C4-2B (cell line): ENCODE measurements at regions not wholly inside any gene's neighbourhood (a gene's known extent, or its start where the extent isn't known, plus 50 kb on each side); places are given as distances from the start of the nearest gene placed in this dataset.

ENCODE experiments used
- CTCF ChIP-seq: fragments of 450-650 bp; conservative IDR thresholded peaks from 2 replicates; pipeline ENCODE4 v1.5.1; 2017; ENCODE audit warnings: mild to moderate bottlenecking
- ZFX ChIP-seq: fragments of 450-650 bp; IDR thresholded peaks from 2 replicates; pipeline ENCODE4 v1.6.1; 2017

- TF ChIP-seq CTCF: no peak
- no peak for TF ChIP-seq ZFX
Observed at GRCh38 chr10:4022473-4022872, 237.5 kb upstream of the KLF6 start.
